ENCODE measurements at regions not wholly inside any gene's neighbourhood (a gene's known extent, or its start where the extent isn't known, plus 50 kb on each side); places are given as distances from the start of the nearest gene placed in this dataset.

DNA sequence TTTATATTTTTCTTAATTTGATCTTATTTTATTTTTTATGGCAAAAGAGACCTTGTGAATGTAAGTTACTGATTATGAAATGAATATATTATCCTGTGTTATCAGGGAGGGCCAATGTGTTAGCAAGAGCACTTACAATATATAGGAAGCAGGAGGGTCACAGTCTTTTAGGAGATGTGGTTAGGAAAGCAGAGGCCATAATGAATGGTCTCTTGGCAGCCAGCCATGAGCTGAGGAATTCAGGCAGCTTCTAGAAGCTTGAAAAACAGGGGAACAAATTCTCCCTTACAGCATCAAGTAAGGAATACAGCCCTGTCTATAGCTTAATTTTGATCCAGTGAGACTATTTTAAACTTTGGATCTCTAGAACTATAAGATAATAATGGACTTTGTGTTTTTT lies 2374.6 kb downstream of the PCDH9 start:
- no peaks in the 10 kb centered on the region for H3K27me3 Mint-ChIP-seq (ENCODE audit: low read depth)
- H3K4me2 ChIP-seq (ENCODE audit: insufficient read depth, insufficient read length, low read length): no peak overlapping the region
- H3K23me2 ChIP-seq (ENCODE audit: insufficient read length, low read depth, low read length, poor library complexity, severe bottlenecking): no peaks in the 10 kb centered on the region
- no peak overlapping the region for H3K27ac ChIP-seq (ENCODE audit: insufficient read length, low read depth, low read length)
- no peaks in the 10 kb centered on the region for H3K79me1 ChIP-seq (ENCODE audit: insufficient read depth, low read depth, low read length, poor library complexity, severe bottlenecking)
- H2BK15ac ChIP-seq (ENCODE audit: low read depth, low read length): no peak overlapping the region
- H3K27me3 ChIP-seq (ENCODE audit: insufficient read depth, low read length): no peaks in the 10 kb centered on the region
- H3K4me1 ChIP-seq (ENCODE audit: insufficient read depth, low read length): no peaks in the 10 kb centered on the region
- H4K20me1 ChIP-seq (ENCODE audit: control insufficient read depth, insufficient read depth, insufficient read length): no peaks in the 10 kb centered on the region
- no peaks in the 10 kb centered on the region for H3K79me2 ChIP-seq (ENCODE audit: insufficient read depth, low read length)
- no peaks in the 10 kb centered on the region for H3K9me3 ChIP-seq (ENCODE audit: control insufficient read depth, low read depth, low read length)
- no peak overlapping the region for H4K91ac ChIP-seq (ENCODE audit: insufficient read length, low read depth, low read length)
- H4K5ac ChIP-seq (ENCODE audit: insufficient read length, low read depth, low read length): no peak overlapping the region
- H4K8ac ChIP-seq (replicated peaks; ENCODE audit: insufficient read length, low read depth, low read length): no peak overlapping the region
- no peak overlapping the region for H2BK20ac ChIP-seq (ENCODE audit: low read depth, low read length, poor library complexity, severe bottlenecking)
- H3K4ac ChIP-seq (ENCODE audit: low read depth, low read length): no peak overlapping the region
- H3K4me3 Mint-ChIP-seq: no peak overlapping the region
- H3K56ac ChIP-seq (ENCODE audit: insufficient read length, low read depth, low read length): no peak overlapping the region
- H3K18ac ChIP-seq (ENCODE audit: insufficient read length, low read depth, low read length): no peak overlapping the region
- no peak overlapping the region for H2BK12ac ChIP-seq (ENCODE audit: insufficient read length, low read depth, low read length)
- TF ChIP-seq, protein P1, sequence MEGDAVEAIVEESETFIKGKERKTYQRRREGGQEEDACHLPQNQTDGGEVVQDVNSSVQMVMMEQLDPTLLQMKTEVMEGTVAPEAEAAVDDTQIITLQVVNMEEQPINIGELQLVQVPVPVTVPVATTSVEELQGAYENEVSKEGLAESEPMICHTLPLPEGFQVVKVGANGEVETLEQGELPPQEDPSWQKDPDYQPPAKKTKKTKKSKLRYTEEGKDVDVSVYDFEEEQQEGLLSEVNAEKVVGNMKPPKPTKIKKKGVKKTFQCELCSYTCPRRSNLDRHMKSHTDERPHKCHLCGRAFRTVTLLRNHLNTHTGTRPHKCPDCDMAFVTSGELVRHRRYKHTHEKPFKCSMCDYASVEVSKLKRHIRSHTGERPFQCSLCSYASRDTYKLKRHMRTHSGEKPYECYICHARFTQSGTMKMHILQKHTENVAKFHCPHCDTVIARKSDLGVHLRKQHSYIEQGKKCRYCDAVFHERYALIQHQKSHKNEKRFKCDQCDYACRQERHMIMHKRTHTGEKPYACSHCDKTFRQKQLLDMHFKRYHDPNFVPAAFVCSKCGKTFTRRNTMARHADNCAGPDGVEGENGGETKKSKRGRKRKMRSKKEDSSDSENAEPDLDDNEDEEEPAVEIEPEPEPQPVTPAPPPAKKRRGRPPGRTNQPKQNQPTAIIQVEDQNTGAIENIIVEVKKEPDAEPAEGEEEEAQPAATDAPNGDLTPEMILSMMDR (conservative IDR thresholded peaks at IDR 0.05): no peak
- H3K14ac ChIP-seq (ENCODE audit: insufficient read depth, low read length): no peak overlapping the region
- no peak overlapping the region for H2AFZ ChIP-seq (ENCODE audit: low read length)
- no peak overlapping the region for H3K23ac ChIP-seq (ENCODE audit: insufficient read length, low read depth, low read length)
- DNase-seq: no peak
- peaks cover 0 to 2% of the 10 kb centered on the region in 2 experiments; a peak in 2 of 5 replicates for H3K9me3 Mint-ChIP-seq
- H3K9ac ChIP-seq (ENCODE audit: extremely low read depth, insufficient read length, low read length): no peak overlapping the region
- no peak overlapping the region for H2AK5ac ChIP-seq (ENCODE audit: insufficient read length, low read length)
- no peak overlapping the region for H3K27ac Mint-ChIP-seq
- H2BK120ac ChIP-seq (ENCODE audit: low read depth, low read length, poor library complexity, severe bottlenecking): no peak overlapping the region
- no peak overlapping the region for H2BK5ac ChIP-seq (ENCODE audit: insufficient read length, low read length)
- peaks cover 0 to 3% (median 0%) of the 10 kb centered on the region in 3 experiments; a peak in 2 of 7 replicates for H3K36me3 Mint-ChIP-seq (ENCODE audit: insufficient read depth in 1 of 3, low read depth in 3 of 3)
- no peak overlapping the region for H3T11ph ChIP-seq (ENCODE audit: low read length)
- peaks cover 11 to 19% of the 10 kb centered on the region in 2 experiments for H3K4me1 Mint-ChIP-seq
